Lower leg skin (tissue), 3 donors: ENCODE measurements at regions not wholly inside any gene's neighbourhood (a gene's known extent, or its start where the extent isn't known, plus 50 kb on each side); places are given as distances from the start of the nearest gene placed in this dataset.

ENCODE experiments used
- POLR2A ChIP-seq, 2 donors: fragments of 450-650 bp; IDR thresholded peaks; one replicate each; pipeline ENCODE4 v1.6.1; 2016 to 2017; ENCODE audit warnings: antibody characterized with exemption in 2 of 2, mild to moderate bottlenecking in 1 of 2, moderate library complexity in 1 of 2
- TF ChIP-seq, protein P1 (sequence below), 3 donors: fragments of 450-650 bp; IDR thresholded peaks; one replicate each; pipeline ENCODE4 v1.5.1; 2016; ENCODE audit warnings: antibody characterized with exemption in 3 of 3, mild to moderate bottlenecking in 3 of 3, moderate library complexity in 2 of 3

DNA sequence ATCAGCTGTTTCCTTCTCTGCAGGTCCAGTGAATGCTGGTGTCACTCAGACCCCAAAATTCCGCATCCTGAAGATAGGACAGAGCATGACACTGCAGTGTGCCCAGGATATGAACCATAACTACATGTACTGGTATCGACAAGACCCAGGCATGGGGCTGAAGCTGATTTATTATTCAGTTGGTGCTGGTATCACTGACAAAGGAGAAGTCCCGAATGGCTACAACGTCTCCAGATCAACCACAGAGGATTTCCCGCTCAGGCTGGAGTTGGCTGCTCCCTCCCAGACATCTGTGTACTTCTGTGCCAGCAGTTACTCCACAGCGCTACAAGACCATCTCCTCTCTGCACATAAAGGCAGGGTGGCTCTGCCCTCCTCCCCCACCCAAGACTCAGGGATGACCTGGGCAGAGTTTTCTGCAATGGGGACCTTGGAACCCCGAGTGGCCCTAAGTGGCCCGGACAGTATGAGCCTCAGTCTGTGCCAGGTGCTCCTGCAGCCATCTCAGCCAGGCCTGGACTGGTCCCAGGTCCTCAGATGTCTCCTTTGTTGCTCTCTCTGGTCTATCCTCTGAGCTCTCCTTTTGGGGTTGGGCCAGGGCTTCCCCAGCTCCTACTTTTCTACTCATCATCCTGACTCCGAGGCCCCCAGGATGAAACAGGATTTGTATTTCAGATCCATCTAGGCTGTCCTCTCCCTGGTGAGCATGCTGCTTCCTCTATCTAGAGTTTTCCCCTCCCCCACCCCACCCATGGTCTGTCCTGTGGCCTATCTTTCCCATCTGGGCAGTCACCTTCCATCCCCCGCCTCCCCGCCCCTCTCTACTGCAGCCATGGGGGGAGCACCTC, 212.1 kb upstream of the PRSS58 start:
- no peak for TF ChIP-seq POLR2A (IDR thresholded peaks at IDR 0.05)
- TF ChIP-seq, protein P1, sequence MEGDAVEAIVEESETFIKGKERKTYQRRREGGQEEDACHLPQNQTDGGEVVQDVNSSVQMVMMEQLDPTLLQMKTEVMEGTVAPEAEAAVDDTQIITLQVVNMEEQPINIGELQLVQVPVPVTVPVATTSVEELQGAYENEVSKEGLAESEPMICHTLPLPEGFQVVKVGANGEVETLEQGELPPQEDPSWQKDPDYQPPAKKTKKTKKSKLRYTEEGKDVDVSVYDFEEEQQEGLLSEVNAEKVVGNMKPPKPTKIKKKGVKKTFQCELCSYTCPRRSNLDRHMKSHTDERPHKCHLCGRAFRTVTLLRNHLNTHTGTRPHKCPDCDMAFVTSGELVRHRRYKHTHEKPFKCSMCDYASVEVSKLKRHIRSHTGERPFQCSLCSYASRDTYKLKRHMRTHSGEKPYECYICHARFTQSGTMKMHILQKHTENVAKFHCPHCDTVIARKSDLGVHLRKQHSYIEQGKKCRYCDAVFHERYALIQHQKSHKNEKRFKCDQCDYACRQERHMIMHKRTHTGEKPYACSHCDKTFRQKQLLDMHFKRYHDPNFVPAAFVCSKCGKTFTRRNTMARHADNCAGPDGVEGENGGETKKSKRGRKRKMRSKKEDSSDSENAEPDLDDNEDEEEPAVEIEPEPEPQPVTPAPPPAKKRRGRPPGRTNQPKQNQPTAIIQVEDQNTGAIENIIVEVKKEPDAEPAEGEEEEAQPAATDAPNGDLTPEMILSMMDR (IDR thresholded peaks at IDR 0.05): no peak
